ENCODE measurements at regions not wholly inside any gene's neighbourhood (a gene's known extent, or its start where the extent isn't known, plus 50 kb on each side); places are given as distances from the start of the nearest gene placed in this dataset.
"Not testable (repeated sequence)": the region's sequence is repeated elsewhere in the genome, so short reads cannot be mapped to it uniquely, and the experiment has no call there.

- no peaks in the 10 kb centered on the region for H3K27me3 ChIP-seq
- TF ChIP-seq CTCF (IDR thresholded peaks at IDR 0.05) (peak in 4 of 5 experiments; percentile 18 to 38 (median 34)), EP300 (IDR thresholded peaks at IDR 0.05; ENCODE audit: low read depth) (no peak)
- no peak for DNase-seq
- no peak overlapping the region for H3K27ac ChIP-seq
- H3K36me3 ChIP-seq: no peaks in the 10 kb centered on the region
- peaks cover 0 to 4% (median 0%) of the 10 kb centered on the region in 4 donors for H3K4me1 ChIP-seq
- intact Hi-C loops (cut with DNase I; ENCODE audit: low total_unique reads) (no loop called here), in situ Hi-C loops (cut with MboI; ENCODE audit: low pct_ligation_motif_present in 1 of 4, low pct_unique_long_range_greater_than_20kb in 1 of 4, low sequenced_read_pairs in 3 of 4) (no loop called here)
- no peak overlapping the region for H3K4me3 ChIP-seq
- WGBS, 2 donors (ENCODE audit: low coverage in 1 of 2): 65% methylated on average over 4 to 5 of the region's 5 CpGs
- H3K9me3 ChIP-seq: no peaks in the 10 kb centered on the region
Observed at GRCh38 chr6:74574794-74575193, 631.1 kb downstream of the COL12A1 start.

- no peak for DNase-seq
- intact Hi-C loops (cut with DNase I; ENCODE audit: low total_unique reads) (no loop called here), in situ Hi-C loops (cut with MboI; ENCODE audit: low pct_ligation_motif_present in 1 of 4, low pct_unique_long_range_greater_than_20kb in 1 of 4, low sequenced_read_pairs in 3 of 4) (no loop called here)
- Histone ChIP-seq H3K27ac (no peak overlapping the region), H3K9me3 (no peaks in the 10 kb centered on the region), H3K4me1 (peaks cover 0 to 4% (median 0%) of the 10 kb centered on the region in 4 donors), H3K4me3 (no peak overlapping the region), H3K36me3 (no peaks in the 10 kb centered on the region), H3K27me3 (no peaks in the 10 kb centered on the region)
- WGBS, 2 donors (ENCODE audit: low coverage in 1 of 2): 74 to 84% methylated on average over 6 of the region's 6 CpGs
- TF ChIP-seq EP300 (IDR thresholded peaks at IDR 0.05; ENCODE audit: low read depth) (no peak), POLR2AphosphoS5 (IDR thresholded peaks at IDR 0.05) (no peak), POLR2A (IDR thresholded peaks at IDR 0.05) (no peak), CTCF (IDR thresholded peaks at IDR 0.05) (no peak)
Observed at GRCh38 chr6:74573613-74574012, 632.2 kb downstream of the COL12A1 start.

- H3K36me3 ChIP-seq: no peaks in the 10 kb centered on the region
- H3K4me3 ChIP-seq: no peak overlapping the region
- TF ChIP-seq CTCF (IDR thresholded peaks at IDR 0.05): no peak
- TF ChIP-seq POLR2AphosphoS5 (IDR thresholded peaks at IDR 0.05): no peak
- no peak for TF ChIP-seq POLR2A (IDR thresholded peaks at IDR 0.05)
- no peak for TF ChIP-seq EP300 (IDR thresholded peaks at IDR 0.05; ENCODE audit: low read depth)
- no peaks in the 10 kb centered on the region for H3K27me3 ChIP-seq
- intact Hi-C loops (cut with DNase I; ENCODE audit: low total_unique reads) (no loop called here), in situ Hi-C loops (cut with MboI; ENCODE audit: low pct_ligation_motif_present in 1 of 4, low pct_unique_long_range_greater_than_20kb in 1 of 4, low sequenced_read_pairs in 3 of 4) (no loop called here)
- 67 to 92% methylated on average over 1 of the region's 1 CpG for WGBS, 2 donors (ENCODE audit: low coverage in 1 of 2)
- no peaks in the 10 kb centered on the region for H3K4me1 ChIP-seq
- no peaks in the 10 kb centered on the region for H3K9me3 ChIP-seq
- no peak overlapping the region for H3K27ac ChIP-seq
- DNase-seq: no peak
Observed at GRCh38 chr6:74570044-74570443, 635.8 kb downstream of the COL12A1 start.

GRCh38 chr6:74568861-74569260, 637.0 kb downstream of the COL12A1 start:
- H3K36me3 ChIP-seq: no peaks in the 10 kb centered on the region
- no peak for TF ChIP-seq EP300 (IDR thresholded peaks at IDR 0.05; ENCODE audit: low read depth)
- TF ChIP-seq POLR2A (IDR thresholded peaks at IDR 0.05): no peak
- no peak for TF ChIP-seq POLR2AphosphoS5 (IDR thresholded peaks at IDR 0.05)
- no peak for TF ChIP-seq CTCF (IDR thresholded peaks at IDR 0.05)
- DNase-seq: no peak
- intact Hi-C loops (cut with DNase I; ENCODE audit: low total_unique reads): no loop called here
- no peak overlapping the region for H3K27ac ChIP-seq
- in situ Hi-C loops (cut with MboI; ENCODE audit: low pct_ligation_motif_present in 1 of 4, low pct_unique_long_range_greater_than_20kb in 1 of 4, low sequenced_read_pairs in 3 of 4): no loop called here
- H3K9me3 ChIP-seq: no peaks in the 10 kb centered on the region
- no peaks in the 10 kb centered on the region for H3K4me1 ChIP-seq
- no peaks in the 10 kb centered on the region for H3K27me3 ChIP-seq
- H3K4me3 ChIP-seq: no peak overlapping the region
- 73 to 90% methylated on average over 6 of the region's 6 CpGs for WGBS, 2 donors (ENCODE audit: low coverage in 1 of 2)

GRCh38 chr6:74567923-74568290, 637.9 kb downstream of the COL12A1 start:
- H3K27me3 ChIP-seq; H3K4me1 ChIP-seq; intact Hi-C loops (cut with DNase I; ENCODE audit: low total_unique reads); in situ Hi-C loops (cut with MboI; ENCODE audit: low pct_ligation_motif_present in 1 of 4, low pct_unique_long_range_greater_than_20kb in 1 of 4, low sequenced_read_pairs in 3 of 4); H3K4me3 ChIP-seq; H3K27ac ChIP-seq; DNase-seq; H3K9me3 ChIP-seq; H3K36me3 ChIP-seq: not testable (repeated sequence)
- WGBS, 2 donors (ENCODE audit: low coverage in 1 of 2): 79 to 95% methylated on average over 4 of the region's 4 CpGs

Data from transverse colon (tissue), 4 donors.